DMS114 treated with DMSO at 0.1 percent for 48 hours (cell line): ENCODE measurements at regions not wholly inside any gene's neighbourhood (a gene's known extent, or its start where the extent isn't known, plus 50 kb on each side); places are given as distances from the start of the nearest gene placed in this dataset.

Source experiments
- DNase-seq: peaks from one replicate; lab custom pipeline; 2025; ENCODE audit not compliant: unreplicated experiment; lab: John Stamatoyannopoulos, UW

GRCh38 chr4:11480683-11481082 is 52.0 kb upstream of the HS3ST1 start:
- no peak for DNase-seq
